ENCODE measurements at regions not wholly inside any gene's neighbourhood (a gene's known extent, or its start where the extent isn't known, plus 50 kb on each side); places are given as distances from the start of the nearest gene placed in this dataset.

- TF ChIP-seq YY1 (IDR thresholded peaks at IDR 0.05; ENCODE audit: extremely low read depth, insufficient replicate concordance, low read depth, low read length) (no peak), CTCF (IDR thresholded peaks at IDR 0.05 in 2 of 3, conservative IDR thresholded peaks at IDR 0.05 in 1 of 3; ENCODE audit: borderline replicate concordance in 1 of 3, insufficient read depth in 1 of 3, low read depth in 2 of 3, low read length in 2 of 3) (no peak), EGR1 (IDR thresholded peaks at IDR 0.05; ENCODE audit: low read depth) (no peak), EZH2phosphoT487 (IDR thresholded peaks at IDR 0.05; ENCODE audit: borderline replicate concordance) (no peak), ZBTB33 (IDR thresholded peaks at IDR 0.05; ENCODE audit: extremely low read depth, insufficient replicate concordance, low read length) (no peak), JUND (IDR thresholded peaks at IDR 0.05) (no peak), CEBPB (IDR thresholded peaks at IDR 0.05; ENCODE audit: low read depth) (no peak), ATF3 (IDR thresholded peaks at IDR 0.05) (no peak)
Measured at GRCh38 chr7:85897967-85898366, 711.1 kb upstream of the SEMA3D start.
